HK-2 (cell line): ENCODE measurements at regions not wholly inside any gene's neighbourhood (a gene's known extent, or its start where the extent isn't known, plus 50 kb on each side); places are given as distances from the start of the nearest gene placed in this dataset.

Experiments used
- DNase-seq: peaks from one replicate; pipeline ENCODE4 v3.0.0-alpha.2; 2018; ENCODE audit not compliant: unreplicated experiment

DNA sequence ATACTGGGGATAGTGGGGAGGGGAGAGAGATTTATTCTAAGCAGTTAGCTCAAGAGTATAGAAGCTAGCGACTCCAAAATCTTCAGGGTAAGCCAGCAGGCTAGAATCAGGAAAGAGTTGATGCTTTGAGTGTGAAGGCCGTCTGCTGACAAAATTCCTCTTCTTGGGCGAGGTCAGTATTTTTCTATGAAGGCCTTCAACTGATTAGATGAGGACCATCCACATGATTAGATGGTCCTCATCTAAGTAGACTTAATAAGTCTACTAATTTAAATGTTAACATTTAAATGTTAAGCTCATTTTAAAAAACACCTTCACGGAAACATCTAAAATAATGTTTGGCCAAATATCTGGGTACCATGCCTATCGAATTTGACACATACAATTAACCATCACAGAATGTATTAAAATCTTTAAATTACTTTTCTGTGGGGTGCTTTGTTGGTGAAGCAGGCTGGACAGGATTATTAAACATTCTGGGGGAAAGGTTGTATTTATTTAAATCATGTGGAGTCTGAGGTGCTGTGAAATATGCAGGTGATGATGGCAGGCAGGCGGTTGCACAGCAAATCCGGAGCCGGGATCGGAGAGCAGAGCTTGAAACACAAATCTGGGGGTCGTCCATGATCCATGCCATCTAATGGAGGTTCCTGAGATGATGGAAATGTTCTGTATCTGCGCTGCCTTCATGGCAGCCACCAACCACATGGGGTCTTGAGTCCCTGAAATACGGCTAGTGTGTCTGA, 49.8 kb upstream of the ADORA2B start:
- no peak for DNase-seq
